ENCODE measurements at regions not wholly inside any gene's neighbourhood (a gene's known extent, or its start where the extent isn't known, plus 50 kb on each side); places are given as distances from the start of the nearest gene placed in this dataset.

DNA sequence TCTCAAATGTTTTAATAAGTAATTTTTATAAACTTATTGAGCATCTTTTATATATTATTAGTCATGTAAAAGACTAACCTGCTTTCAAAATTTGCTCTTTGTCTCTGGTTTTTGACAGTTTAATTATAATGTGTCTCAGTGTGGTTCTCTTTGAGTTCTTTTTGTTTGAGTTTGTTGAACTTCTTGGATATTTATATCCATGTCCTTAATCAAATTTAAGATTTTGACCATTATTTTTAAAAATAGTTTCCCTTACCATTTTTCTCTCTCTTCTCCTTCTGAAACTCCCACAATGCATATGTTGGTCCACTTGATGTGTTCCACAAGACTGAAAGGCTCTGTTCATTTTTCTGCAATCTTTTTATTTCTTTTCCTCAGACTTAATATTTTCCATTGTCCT lies 366.1 kb upstream of the GOLIM4 start:
- no peaks in the 10 kb centered on the region for H4K20me1 ChIP-seq (ENCODE audit: insufficient read depth)
- no peak overlapping the region for H3K9ac ChIP-seq
- no peaks in the 10 kb centered on the region for H3K4me1 ChIP-seq (ENCODE audit: insufficient read depth)
- 0 out of 2 replicates have a peak, but pooled peaks cover 4% of the 10 kb centered on the region for H3K27me3 ChIP-seq (replicated peaks; ENCODE audit: insufficient read depth)
- H3F3A ChIP-seq (ENCODE audit: insufficient read depth) = no peaks in the 10 kb centered on the region
- TF ChIP-seq EZH2phosphoT487 (IDR thresholded peaks at IDR 0.05; ENCODE audit: insufficient read depth, low read depth) (no peak), EZH2 (IDR thresholded peaks at IDR 0.05; ENCODE audit: insufficient read depth, poor library complexity, severe bottlenecking) (no peak)
- no peak overlapping the region for H2AFZ ChIP-seq
- no peak overlapping the region for H3K4me3 ChIP-seq
- H3K79me2 ChIP-seq (ENCODE audit: insufficient read depth) = no peaks in the 10 kb centered on the region
- no peak for DNase-seq
- H3K9me3 ChIP-seq (ENCODE audit: low read depth) = no peaks in the 10 kb centered on the region
- no peaks in the 10 kb centered on the region for H3K9me2 ChIP-seq (ENCODE audit: insufficient read depth)
- in situ Hi-C loops (cut with MboI) = no loop called here
- no peaks in the 10 kb centered on the region for H3K36me3 ChIP-seq (ENCODE audit: low read depth)
- no peak overlapping the region for H3K27ac ChIP-seq
- no peak overlapping the region for H3K4me2 ChIP-seq (ENCODE audit: unreplicated experiment)

DNA sequence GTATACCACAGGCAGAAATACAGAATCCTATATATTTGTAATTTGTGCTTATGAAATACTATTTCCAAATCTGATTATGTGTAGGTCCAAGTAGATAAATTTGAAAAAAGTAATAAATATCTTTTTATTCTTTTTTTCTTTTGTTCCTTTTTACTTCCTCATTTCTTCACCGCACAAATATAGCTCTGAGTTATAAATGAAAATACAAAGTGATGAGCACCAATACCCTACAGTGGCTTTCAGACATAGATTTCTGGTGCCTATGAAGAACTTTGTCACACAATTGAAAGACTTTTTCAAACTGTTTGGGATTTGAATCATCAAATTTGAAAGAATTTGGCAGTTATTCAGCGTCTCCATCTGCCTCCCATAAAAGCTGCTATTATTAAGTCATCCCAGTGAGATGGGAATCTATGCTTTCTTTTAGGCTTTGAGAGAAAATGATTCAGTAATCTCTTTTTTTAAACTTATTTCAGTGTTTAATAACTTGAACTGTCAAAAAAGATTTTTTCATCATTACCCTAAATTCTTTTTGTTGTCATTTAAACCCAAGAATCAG lies 363.6 kb upstream of the GOLIM4 start:
- no peak overlapping the region for H3K4me3 ChIP-seq
- TF ChIP-seq EZH2phosphoT487 (IDR thresholded peaks at IDR 0.05; ENCODE audit: insufficient read depth, low read depth) (no peak), EZH2 (IDR thresholded peaks at IDR 0.05; ENCODE audit: insufficient read depth, poor library complexity, severe bottlenecking) (no peak)
- H3K9ac ChIP-seq = no peak overlapping the region
- no peaks in the 10 kb centered on the region for H4K20me1 ChIP-seq (ENCODE audit: insufficient read depth)
- no peaks in the 10 kb centered on the region for H3K9me3 ChIP-seq (ENCODE audit: low read depth)
- no peaks in the 10 kb centered on the region for H3K36me3 ChIP-seq (ENCODE audit: low read depth)
- WGBS, 2 experiments (ENCODE audit: low coverage in 1 of 2, low lambda C conversion rate in 2 of 2, missing lambda C conversion rate in 2 of 2) = 0 to 2% methylated on average over 2 of the region's 2 CpGs
- no peaks in the 10 kb centered on the region for H3K79me2 ChIP-seq (ENCODE audit: insufficient read depth)
- 0 out of 2 replicates have a peak, but pooled peaks cover 4% of the 10 kb centered on the region for H3K27me3 ChIP-seq (replicated peaks; ENCODE audit: insufficient read depth)
- H3F3A ChIP-seq (ENCODE audit: insufficient read depth) = no peaks in the 10 kb centered on the region
- no peaks in the 10 kb centered on the region for H3K4me1 ChIP-seq (ENCODE audit: insufficient read depth)
- no peaks in the 10 kb centered on the region for H3K9me2 ChIP-seq (ENCODE audit: insufficient read depth)
- in situ Hi-C loops (cut with MboI) = no loop called here
- H3K27ac ChIP-seq = no peak overlapping the region
- no peak overlapping the region for H2AFZ ChIP-seq
- DNase-seq = peak; percentile 49
- no peak overlapping the region for H3K4me2 ChIP-seq (ENCODE audit: unreplicated experiment)

DNA sequence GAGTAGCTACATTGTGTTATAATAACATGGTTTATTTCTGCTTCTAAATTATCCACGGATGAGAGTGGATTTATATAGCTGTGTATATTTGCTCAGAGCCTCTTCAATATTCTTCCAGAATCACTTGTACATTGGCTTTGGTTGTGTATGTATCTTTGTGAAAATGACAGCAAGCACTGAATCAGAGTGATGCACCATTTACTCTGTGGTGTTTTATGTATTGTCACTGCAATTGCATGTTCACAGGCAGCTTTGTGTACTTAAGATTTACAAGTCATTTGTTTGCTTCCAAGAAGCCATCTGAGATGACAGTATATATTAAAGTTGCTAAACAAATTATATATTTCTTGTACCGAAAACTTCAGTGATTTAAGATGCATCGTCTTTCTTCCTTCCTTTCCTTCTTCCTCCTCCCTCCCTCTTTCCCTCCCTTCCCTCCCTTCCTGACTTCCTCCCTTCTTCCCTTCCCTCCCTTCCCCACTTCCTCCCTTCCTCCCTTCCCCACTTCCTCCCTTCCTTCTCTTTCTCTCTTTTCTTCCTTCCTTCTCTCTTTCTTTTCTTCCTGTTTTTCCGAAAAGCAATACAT lies 362.3 kb upstream of the GOLIM4 start:
- no peaks in the 10 kb centered on the region for H3F3A ChIP-seq (ENCODE audit: insufficient read depth)
- H3K4me1 ChIP-seq (ENCODE audit: insufficient read depth) = no peaks in the 10 kb centered on the region
- no peak overlapping the region for H3K27ac ChIP-seq
- TF ChIP-seq EZH2 (IDR thresholded peaks at IDR 0.05; ENCODE audit: insufficient read depth, poor library complexity, severe bottlenecking) = no peak
- no peak for TF ChIP-seq EZH2phosphoT487 (IDR thresholded peaks at IDR 0.05; ENCODE audit: insufficient read depth, low read depth)
- no peak overlapping the region for H3K9ac ChIP-seq
- no peak overlapping the region for H2AFZ ChIP-seq
- no peaks in the 10 kb centered on the region for H3K36me3 ChIP-seq (ENCODE audit: low read depth)
- H3K9me2 ChIP-seq (ENCODE audit: insufficient read depth) = no peaks in the 10 kb centered on the region
- H3K4me2 ChIP-seq (ENCODE audit: unreplicated experiment) = no peak overlapping the region
- in situ Hi-C loops (cut with MboI) = no loop called here
- H3K27me3 ChIP-seq (replicated peaks; ENCODE audit: insufficient read depth) = no peaks in the 10 kb centered on the region
- WGBS, 2 experiments (ENCODE audit: low coverage in 1 of 2, low lambda C conversion rate in 2 of 2, missing lambda C conversion rate in 2 of 2) = 26 to 39% methylated on average over 2 to 4 of the region's 4 CpGs
- H3K4me3 ChIP-seq = no peak overlapping the region
- H3K9me3 ChIP-seq (ENCODE audit: low read depth) = no peaks in the 10 kb centered on the region
- no peaks in the 10 kb centered on the region for H3K79me2 ChIP-seq (ENCODE audit: insufficient read depth)
- DNase-seq = no peak
- H4K20me1 ChIP-seq (ENCODE audit: insufficient read depth) = no peaks in the 10 kb centered on the region

DNA sequence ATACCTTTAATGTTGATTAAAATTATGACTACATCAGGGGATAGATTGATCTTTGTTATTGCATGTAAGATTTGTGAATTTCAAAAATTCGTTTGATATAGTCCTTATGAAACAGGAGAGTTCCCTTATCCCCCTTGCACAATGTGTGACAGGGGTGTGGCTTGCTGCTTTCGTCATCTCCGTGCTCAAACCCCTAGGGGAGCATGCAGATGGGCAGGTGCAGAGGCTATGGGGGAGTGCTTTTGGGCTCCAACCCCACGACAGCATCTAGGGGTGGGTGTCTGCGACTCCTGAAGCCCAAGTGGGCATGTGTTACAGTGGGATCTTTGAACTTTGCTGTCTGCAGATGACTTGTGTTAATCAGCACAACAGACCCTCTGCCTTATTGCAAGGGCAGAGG lies 360.1 kb upstream of the GOLIM4 start:
- H3K36me3 ChIP-seq (ENCODE audit: low read depth) = no peaks in the 10 kb centered on the region
- H3F3A ChIP-seq (ENCODE audit: insufficient read depth) = no peaks in the 10 kb centered on the region
- 33 to 36% methylated on average over 5 of the region's 5 CpGs for WGBS, 2 experiments (ENCODE audit: low coverage in 1 of 2, low lambda C conversion rate in 2 of 2, missing lambda C conversion rate in 2 of 2)
- DNase-seq = no peak
- no peak overlapping the region for H3K4me3 ChIP-seq
- TF ChIP-seq EZH2 (IDR thresholded peaks at IDR 0.05; ENCODE audit: insufficient read depth, poor library complexity, severe bottlenecking) (no peak), EZH2phosphoT487 (IDR thresholded peaks at IDR 0.05; ENCODE audit: insufficient read depth, low read depth) (no peak)
- no peaks in the 10 kb centered on the region for H3K9me3 ChIP-seq (ENCODE audit: low read depth)
- H4K20me1 ChIP-seq (ENCODE audit: insufficient read depth) = no peaks in the 10 kb centered on the region
- H3K27ac ChIP-seq = no peak overlapping the region
- H3K27me3 ChIP-seq (replicated peaks; ENCODE audit: insufficient read depth) = no peaks in the 10 kb centered on the region
- no peaks in the 10 kb centered on the region for H3K4me1 ChIP-seq (ENCODE audit: insufficient read depth)
- no peaks in the 10 kb centered on the region for H3K79me2 ChIP-seq (ENCODE audit: insufficient read depth)
- no peaks in the 10 kb centered on the region for H3K9me2 ChIP-seq (ENCODE audit: insufficient read depth)
- in situ Hi-C loops (cut with MboI) = no loop called here
- no peak overlapping the region for H3K4me2 ChIP-seq (ENCODE audit: unreplicated experiment)
- no peak overlapping the region for H2AFZ ChIP-seq
- H3K9ac ChIP-seq = no peak overlapping the region

DNA sequence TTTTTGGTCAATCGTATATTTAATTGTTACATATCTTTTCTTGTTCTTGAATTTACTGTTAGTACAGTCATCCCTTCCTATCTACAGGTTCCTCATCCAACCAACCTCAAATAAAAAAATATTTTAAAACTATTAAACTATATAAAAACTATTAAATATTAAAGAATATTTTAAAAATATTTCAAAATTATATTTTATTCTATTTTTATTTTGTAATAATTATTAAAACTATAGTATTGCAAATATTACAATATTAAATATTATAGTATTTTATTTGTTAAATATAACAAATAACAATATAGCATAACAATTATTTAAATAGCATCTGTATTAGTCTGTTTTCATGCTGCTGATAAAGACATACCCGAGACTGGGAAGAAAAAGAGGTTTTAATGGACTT lies 357.9 kb upstream of the GOLIM4 start:
- Histone ChIP-seq H2AFZ (no peak overlapping the region), H4K20me1 (ENCODE audit: insufficient read depth) (no peaks in the 10 kb centered on the region), H3K4me2 (ENCODE audit: unreplicated experiment) (no peak overlapping the region), H3K36me3 (ENCODE audit: low read depth) (no peaks in the 10 kb centered on the region), H3K27me3 (replicated peaks; ENCODE audit: insufficient read depth) (no peaks in the 10 kb centered on the region), H3K9ac (no peak overlapping the region), H3K4me3 (no peak overlapping the region), H3K9me3 (ENCODE audit: low read depth) (no peaks in the 10 kb centered on the region), H3K27ac (no peak overlapping the region), H3K4me1 (ENCODE audit: insufficient read depth) (no peaks in the 10 kb centered on the region), H3K79me2 (ENCODE audit: insufficient read depth) (no peaks in the 10 kb centered on the region), H3F3A (ENCODE audit: insufficient read depth) (no peaks in the 10 kb centered on the region), H3K9me2 (ENCODE audit: insufficient read depth) (no peaks in the 10 kb centered on the region)
- in situ Hi-C loops (cut with MboI) = no loop called here
- 36 to 42% methylated on average over 2 of the region's 2 CpGs for WGBS, 2 experiments (ENCODE audit: low coverage in 1 of 2, low lambda C conversion rate in 2 of 2, missing lambda C conversion rate in 2 of 2)
- DNase-seq = no peak
- TF ChIP-seq EZH2 (IDR thresholded peaks at IDR 0.05; ENCODE audit: insufficient read depth, poor library complexity, severe bottlenecking) (no peak), EZH2phosphoT487 (IDR thresholded peaks at IDR 0.05; ENCODE audit: insufficient read depth, low read depth) (no peak)

All from GM23248 (cell line).